Posterior vena cava (tissue), 2 donors: ENCODE measurements at regions not wholly inside any gene's neighbourhood (a gene's known extent, or its start where the extent isn't known, plus 50 kb on each side); places are given as distances from the start of the nearest gene placed in this dataset.
"Not testable (repeated sequence)": the region's sequence is repeated elsewhere in the genome, so short reads cannot be mapped to it uniquely, and the experiment has no call there.

ENCODE experiments used
- DNase-seq: peaks from one replicate; pipeline ENCODE4 v3.0.0-alpha.2; 2020; ENCODE audit warnings: low spot score
- intact Hi-C, 2 donors: fragments of 100-400 bp; cut with DNase I; formaldehyde crosslinking; loops; one replicate each; pipeline versions ENCODE4 v1.14.1 to v1.14.2; 2022 to 2023
- donor health status: DM: yes; HTN: yes; CAD: no.
- donor health status: DM: yes; HTN: yes; CAD: no.

DNA sequence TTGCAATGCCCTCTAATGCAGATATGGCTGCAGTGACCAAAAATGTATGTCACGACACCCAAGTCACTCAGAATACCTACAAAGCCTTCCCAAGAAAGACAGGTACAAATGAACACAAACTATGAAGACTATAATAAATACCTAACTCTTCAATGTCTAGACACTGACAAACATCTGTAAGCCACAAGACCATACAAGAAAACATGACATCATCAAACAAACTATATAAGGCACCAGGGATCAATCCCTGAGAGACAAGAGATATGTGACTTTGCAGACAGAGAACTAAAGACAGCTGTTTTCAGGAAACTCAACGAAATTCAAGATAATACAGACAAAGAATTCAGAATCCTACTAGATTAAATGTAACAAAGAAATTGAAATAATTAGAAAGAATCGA lies 603.7 kb downstream of the CDH9 start:
- DNase-seq, result no peak
- intact Hi-C loops, result no loop called here

DNA sequence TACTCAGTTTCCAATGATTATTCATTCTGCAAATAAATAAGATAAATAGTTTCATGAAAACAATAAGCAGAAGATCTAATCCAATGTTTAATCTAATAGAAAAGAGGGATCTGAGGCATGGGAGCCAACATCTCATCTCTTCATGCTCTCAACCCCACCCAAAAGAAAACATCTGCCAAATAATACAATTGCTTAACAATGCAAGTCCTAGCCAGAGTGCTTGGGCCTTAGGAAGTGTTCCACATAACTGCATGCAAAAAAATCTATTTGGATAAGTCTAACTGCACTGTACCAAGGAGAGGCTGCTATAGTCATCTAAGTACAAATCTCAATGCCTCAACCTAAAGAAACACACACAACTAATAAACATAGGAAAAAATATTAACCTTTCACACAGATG lies 606.0 kb downstream of the CDH9 start:
- intact Hi-C loops, result no loop called here
- DNase-seq, result no peak

DNA sequence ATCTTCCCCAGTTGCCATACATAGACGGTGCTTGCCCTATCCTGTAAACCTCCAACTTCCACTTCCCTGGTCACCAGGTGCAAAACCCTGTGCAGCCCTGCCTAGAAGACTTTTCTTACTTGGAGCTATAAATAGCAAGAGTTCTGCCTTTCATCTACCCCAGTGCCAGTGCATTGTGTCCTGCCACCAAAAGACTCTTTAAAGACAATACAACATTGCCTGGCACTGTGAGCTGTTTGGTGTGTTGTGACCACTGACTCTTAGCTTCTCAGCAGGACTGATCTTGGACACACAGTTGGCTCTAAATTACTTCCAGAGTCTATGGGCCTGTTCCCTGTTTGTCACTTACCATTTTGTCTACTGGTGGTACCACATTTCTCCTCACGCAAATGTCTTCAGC lies 608.1 kb downstream of the CDH9 start:
- DNase-seq, result no peak
- intact Hi-C loops, result no loop called here

DNA sequence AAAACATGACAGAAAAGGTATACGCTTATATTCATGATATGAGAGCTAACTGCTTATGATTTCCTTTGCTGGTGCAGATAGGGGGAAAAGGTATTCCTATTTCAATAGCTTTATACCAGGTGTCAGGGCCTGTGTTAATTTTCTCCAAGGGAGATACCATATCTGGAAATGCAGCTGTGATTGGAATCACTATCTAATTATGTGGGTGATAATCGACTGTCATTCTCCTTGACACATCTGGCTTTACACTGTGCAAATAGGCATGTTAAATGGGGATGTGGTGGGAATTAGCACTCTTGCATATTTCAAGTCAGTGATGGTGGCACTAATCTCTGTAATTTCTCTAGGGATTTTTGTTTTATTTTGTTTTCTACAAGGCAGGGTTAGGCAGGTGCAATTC lies 611.1 kb downstream of the CDH9 start:
- DNase-seq, result no peak
- intact Hi-C loops, result no loop called here

DNA sequence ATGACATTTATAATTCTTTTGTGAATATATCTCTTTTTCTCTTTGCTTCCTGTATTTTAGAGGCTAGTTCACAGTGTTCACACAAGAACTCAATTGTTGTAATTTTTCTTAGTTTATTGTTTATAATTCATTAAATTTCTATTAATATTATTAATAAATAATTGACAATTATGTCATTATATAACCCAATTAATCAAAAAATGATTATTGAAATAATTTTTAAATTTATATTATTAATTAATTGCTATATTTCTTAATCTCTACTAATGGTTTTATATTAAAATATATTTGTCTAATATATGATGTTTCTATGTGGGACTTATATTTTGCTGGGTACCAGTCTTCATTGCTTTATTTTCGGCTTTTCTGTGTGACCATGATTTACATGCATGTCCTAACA lies 618.4 kb downstream of the CDH9 start:
- intact Hi-C loops, result no loop called here
- DNase-seq, result no peak

DNA sequence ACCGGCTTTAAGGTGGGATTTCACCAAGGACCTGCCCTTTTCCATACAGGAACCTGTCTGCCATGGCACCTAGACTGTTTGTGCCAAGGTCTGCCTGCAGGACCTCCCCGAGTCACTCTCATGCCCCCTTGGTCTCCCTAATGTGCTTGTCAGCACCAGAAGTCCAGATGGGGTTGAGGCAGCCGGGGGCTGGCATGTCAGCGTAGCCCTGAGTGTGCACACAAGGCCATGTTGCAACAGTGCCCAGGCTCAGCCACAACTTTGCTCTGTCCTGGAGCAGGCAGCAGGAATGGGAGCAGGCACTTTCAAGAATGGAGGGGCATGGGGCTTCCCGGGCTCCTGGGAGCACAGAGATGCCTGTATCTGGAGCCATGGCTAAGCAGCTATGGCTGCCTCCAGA lies 621.5 kb downstream of the CDH9 start:
- intact Hi-C loops, result no loop called here
- no peak for DNase-seq

DNA sequence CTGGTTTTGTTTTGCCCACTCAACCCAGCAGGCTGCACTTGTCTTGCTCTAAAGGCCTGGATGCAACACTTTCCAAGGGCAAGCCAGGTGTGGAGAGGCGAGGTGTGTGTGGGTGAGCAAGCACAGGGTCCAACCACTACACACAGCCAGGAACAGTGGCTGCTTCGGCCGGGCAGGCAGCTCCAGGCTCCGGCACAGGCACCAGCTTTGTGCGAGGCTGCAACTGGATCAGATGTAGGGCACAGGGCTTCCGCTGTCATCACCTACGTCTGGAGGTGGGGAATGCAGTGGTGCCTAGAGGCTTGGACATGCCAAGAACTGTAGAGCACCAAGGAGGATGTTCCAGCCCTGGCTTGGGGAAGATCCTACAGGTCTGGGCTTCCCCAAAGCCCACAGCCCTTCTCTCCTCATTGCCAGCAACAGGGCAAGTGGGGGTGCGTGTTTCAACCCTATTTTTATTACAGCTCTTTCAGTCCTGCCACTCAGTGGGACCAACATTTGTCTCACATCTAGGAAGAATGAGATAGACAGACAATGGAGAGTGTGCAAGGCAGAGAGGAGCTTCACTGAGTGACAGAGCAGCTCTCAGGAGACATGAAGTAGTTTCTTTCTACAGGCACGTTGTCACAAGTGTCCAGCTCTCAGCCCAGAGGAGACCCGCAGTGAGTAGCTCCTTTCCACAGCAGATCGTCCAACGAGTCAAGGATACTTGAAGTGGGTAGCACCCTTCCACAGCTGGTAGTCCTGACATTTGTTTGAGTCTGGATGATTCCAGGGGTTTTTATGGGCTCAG lies 622.2 kb downstream of the CDH9 start:
- intact Hi-C loops, result no loop called here
- DNase-seq, result no peak

DNA sequence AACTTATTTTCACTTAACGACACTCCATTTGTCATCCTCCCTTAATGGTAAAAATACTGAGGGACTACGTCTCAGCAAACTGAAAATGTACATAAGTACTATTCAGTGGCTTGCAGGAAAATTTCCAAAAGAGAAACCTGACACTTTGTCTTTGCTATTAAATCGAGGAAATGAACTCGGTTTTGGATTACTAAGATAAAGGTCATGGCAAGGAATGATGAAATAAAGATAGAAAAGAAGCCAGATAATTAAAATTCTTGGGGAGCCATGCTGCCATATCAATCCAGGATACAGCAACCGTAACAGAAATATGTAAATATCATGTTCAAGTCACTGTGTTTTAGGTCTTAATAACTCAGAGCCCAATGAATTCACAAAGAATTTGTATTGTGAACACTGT lies 647.8 kb downstream of the CDH9 start:
- no peak for DNase-seq
- intact Hi-C loops, result no loop called here

DNA sequence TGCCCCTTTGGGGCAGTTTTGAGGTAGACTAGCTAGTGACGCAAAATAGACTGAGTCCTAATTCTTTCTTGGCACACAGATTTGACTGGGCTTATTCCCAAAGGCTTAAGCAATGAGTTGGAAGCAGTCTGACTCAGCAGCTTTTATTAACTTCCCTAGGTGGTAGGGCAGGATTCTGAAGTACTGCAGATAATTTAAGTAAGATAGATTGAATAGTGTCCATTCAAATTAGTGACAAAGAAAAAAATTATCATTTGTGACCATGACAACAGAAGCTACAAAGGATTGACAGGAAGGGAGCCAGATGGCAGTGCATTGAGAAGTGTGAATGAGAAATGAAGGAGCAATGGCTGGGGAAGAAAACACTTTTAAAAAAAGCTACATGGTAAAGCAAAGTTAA lies 649.4 kb downstream of the CDH9 start:
- DNase-seq, result no peak
- intact Hi-C loops, result no loop called here

DNA sequence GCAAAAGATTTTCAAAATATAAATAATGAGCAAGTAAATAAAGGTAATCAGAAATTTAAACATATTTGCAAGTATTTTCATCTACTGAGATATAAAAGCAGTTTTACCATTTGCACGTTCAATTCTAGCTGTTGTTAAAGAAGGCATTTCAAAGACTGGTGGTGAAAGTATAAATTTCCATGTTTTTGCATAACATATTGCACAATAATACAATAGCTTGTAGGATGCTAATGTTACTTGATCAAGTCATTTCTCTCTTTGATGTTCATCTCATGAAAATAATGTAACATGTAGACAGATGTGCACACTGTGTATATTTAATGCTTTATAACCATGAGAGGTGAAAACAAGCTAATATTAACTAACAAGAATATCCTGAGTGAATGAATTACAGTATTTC lies 651.9 kb downstream of the CDH9 start:
- no peak for DNase-seq
- intact Hi-C loops, result no loop called here

DNA sequence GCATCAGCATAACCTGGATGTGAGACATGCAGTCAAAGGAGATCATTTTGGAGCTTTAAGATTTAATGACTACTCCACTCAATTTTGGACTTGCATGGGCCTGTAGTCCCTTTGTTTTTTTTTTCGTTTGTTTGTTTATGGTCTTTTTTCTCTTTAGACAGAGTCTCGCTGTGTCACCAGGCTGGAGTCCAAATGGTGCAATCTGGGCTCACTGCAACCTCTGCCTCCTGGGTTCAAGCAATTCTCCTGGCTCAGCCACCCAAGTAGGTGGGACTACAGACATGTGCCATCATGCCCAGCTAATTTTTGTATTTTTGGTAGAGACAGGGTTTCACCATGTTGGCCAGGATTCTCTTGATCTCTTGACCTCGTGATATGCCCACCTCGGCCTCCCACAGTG lies 673.8 kb downstream of the CDH9 start:
- DNase-seq, intact Hi-C loops: not testable (repeated sequence)

DNA sequence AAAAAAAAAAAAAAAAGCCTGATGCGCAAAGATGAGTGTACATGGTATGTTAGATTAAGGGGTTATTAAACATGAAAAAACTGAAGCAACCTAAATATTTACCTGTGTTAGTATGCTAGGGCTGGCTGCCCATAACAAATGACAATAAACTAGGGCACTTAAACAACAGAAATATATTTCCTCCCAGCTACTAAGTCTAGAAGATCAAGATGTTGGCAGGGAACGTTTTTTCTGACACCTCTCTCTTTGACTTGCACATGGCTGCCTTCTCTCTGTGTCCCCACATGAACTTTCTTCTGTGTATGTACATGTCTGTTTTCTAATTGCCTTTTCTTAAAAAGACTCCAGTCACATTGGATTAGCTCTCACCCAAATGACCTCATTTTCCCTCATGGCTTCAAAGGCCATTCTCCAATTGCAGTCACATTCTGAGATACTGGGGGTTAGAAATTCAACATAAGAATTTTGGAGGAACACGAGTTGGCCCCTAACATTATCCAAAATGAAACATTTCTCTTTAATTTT lies 694.5 kb downstream of the CDH9 start:
- DNase-seq, result no peak
- intact Hi-C loops, result no loop called here

DNA sequence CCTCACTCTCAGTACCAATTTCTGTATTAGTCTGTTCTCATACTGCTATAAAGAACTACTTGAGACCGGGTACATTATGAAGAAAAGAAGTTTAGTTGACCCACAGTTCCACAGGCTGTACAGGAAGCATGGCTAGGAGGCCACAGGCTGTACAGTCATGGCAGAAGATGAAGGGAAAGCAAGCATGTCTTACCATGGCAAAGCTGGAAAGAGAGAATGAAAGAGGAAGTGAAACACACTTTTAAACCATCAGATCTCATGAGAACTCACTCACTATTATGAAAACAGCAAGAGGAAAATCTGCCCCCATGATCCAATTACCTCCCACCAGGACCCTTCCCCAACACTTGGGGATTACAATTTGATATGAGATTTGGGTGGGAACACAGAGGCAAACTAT lies 698.8 kb downstream of the CDH9 start:
- intact Hi-C loops, result no loop called here
- DNase-seq, result no peak

DNA sequence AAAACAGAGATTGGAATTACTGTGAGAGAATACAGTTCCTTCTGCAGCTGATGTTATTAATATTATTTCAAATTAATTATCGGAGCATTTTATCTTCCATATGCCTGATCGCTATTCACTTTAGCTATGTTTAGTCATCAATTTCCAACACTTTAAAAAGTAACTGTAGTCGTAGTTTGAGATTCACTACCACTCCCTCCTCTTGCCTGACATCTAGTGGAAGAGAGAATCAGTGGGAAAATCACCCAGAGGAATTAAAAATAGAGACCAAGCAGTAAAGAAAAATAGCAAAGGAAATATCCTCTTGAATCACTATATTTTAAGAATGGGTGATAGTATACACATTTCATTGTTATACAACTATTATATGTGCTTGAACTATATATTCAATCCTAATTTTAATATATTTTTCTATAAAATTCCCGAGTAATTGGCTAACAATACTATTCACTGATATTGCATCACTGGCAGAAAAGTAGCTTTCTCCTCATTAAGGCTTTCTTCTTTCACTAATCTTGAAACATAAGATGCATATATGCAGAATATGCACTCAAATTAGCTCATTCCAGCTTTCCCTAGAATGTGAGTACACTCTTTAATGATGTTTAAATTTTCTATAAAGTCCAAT lies 708.7 kb downstream of the CDH9 start:
- no peak for DNase-seq
- intact Hi-C loops, result loop anchor here in 1 of 2 donors (5.0 kb wide), 1 partner anchor 567 kb away; no protein-coding TSS in a partner anchor

DNA sequence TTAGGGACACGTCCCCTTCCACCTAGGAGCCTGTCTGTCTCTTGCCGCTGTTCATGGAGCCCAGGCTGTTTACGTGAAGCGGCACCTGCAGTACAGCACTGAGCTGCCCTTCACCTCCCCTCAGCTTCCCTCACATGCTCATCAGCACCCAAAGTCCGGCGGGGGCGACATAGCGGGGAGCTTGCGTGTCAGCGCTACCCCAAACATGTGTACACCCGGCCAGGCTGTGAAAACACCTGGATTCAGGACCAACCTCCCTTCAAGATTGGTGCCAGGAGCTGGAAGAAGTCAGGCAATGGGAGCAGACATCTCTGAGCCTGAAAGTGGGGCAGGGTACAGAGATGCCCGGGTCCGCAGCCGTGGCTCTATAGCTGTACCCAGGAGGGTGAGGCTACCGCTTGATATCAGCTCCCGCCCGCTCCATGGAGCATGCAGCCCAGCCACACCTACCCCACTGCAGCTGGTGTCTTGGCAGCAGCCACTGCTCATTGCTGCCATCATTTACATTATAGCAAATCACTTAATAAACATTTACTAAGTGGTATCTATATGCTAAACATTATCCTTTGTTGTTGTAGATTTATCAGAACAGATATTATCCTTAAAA lies 712.1 kb downstream of the CDH9 start:
- intact Hi-C loops, result loop anchor here in 1 of 2 donors (5.0 kb wide), 1 partner anchor 564 kb away; no protein-coding TSS in a partner anchor
- peak; percentile 51 for DNase-seq

DNA sequence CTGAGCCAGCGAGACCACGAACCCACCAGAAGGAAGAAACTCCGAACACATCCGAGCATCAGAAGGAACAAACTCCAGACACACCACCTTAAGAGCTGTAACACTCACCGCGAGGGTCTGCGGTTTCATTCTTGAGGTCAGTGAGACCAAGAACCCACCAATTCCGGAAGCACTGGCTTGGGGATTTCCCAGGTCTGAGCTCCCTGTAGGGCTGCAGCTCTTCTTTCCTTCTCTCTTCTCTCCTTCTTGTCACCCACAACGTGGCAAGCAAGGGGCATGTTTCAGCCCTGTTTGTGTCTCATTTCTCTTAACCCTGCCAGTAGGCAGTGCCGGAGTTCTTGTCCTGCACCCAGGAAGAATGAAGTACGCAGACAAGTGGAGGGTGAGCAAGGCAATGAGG lies 713.0 kb downstream of the CDH9 start:
- intact Hi-C loops, result loop anchor here in 1 of 2 donors (5.0 kb wide), 1 partner anchor 563 kb away; no protein-coding TSS in a partner anchor
- not testable (repeated sequence) for DNase-seq

DNA sequence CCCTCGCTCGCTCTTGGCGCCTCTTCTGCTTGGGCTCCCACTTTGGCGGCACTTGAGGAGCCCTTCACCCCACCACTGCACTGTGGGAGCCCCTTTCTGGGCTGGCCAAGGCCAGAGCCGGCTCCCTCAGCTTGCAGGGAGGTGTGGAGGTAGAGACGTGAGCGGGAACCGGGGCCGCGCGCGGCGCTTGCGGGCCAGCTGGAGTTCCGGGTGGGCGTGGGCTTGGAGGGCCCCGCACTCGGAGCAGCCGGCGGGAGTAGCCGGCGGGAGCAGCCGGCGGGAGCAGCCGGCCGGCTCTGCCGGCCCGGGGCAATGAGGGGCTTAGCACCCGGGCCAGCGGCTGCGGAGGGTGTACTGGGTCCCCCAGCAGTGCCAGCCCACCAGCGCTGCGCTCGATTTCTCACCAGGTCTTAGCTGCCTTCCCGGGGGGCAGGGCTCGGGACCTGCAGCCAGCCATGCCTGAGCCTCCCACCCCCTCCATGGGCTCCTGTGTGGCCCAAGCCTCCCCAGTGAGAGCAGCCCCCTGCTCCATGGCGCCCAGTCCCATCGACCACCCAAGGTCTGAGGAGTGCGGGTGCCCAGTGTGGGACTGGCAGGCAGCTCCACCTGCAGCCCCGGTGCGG lies 714.0 kb downstream of the CDH9 start:
- intact Hi-C loops, result not testable (repeated sequence)
- peak; percentile 59 for DNase-seq

DNA sequence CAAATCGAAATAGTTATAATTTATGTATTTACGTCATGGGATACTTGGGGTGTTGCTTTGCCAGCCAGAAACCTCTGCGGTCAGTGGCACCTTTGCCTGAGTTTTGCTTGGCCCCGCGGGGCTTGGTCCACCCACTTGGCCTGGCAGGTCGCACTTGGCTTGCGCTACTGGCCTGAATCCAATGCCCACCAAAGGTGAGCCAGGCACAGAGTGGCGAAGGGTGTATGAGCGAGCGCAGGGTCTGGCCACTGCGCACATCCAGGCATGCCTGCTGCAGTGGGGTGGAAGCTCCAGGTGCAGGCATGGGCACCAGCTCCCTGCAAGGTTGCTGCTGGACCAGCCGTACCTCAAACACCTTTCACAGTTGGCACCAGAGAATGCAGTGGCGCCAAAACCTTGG lies 714.6 kb downstream of the CDH9 start:
- DNase-seq, result peak; percentile 74
- intact Hi-C loops, result no loop called here

DNA sequence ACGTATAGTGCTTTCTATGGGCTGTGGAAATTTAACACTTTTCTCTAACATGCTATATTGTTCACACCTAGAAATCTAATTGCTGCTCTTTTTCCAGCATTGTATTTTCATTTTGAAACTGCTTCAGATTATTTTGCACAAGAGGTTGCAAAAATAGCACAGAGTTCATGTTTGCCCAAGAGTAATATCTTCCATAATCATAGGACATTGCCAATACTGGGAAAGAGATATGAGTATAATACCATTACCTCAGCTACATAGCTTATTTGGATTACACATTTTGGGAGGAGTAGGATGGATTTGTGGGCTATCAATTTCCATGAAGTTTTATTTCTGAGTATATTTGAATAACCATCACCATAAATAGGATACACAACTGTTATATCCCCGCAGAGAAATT lies 717.1 kb downstream of the CDH9 start:
- intact Hi-C loops, result no loop called here
- no peak for DNase-seq

DNA sequence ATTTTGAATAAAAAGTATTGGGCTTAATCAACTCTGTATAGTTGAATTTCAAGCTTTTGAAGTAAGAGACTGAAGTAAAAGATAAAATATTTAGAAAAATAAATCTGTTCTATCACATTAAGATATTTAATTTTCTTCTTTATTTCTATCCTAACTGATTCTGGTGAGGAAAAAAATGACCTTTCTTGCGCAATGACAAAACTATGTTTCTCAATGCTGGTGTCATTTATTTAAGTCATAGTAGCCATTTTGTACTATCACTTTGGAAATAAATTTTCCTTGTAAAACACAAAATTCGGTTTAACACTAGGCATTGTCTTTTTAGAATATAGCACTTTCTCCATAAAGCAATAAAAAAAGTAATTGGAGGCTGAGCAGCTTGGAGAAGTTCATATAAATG lies 728.0 kb downstream of the CDH9 start:
- intact Hi-C loops, result no loop called here
- DNase-seq, result no peak
